ENCODE measurements at regions not wholly inside any gene's neighbourhood (a gene's known extent, or its start where the extent isn't known, plus 50 kb on each side); places are given as distances from the start of the nearest gene placed in this dataset.

DNA sequence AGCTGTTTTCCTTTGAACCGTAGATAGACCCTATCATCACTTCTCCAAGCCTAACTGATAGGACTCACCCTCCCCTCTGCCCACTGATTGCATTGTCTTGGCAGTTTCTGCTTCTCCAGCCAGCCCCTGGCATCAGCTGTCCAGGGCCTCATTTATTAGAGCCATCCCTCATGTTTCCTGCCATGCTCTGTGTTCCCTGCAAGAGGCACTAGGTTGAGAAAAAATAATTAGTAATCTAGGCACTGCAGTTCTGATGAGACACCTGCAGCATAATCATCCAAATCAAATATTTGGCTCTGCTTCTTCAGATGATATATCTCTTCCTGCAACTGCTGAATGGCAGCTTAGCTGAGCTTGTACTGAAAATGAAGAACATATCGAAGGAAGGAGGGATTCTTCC is 303.0 kb upstream of the TLE4 start:
- TF ChIP-seq POLR2A (IDR thresholded peaks at IDR 0.05; ENCODE audit: low read depth, low read length) (no peak), JUN (IDR thresholded peaks at IDR 0.05; ENCODE audit: borderline replicate concordance, insufficient read depth, insufficient read length, low read depth) (no peak), GATA2 (IDR thresholded peaks at IDR 0.05; ENCODE audit: insufficient read depth, insufficient read length, low read depth, low read length) (no peak), EZH2 (IDR thresholded peaks at IDR 0.05; ENCODE audit: borderline replicate concordance, low read depth, low read length, severe bottlenecking) (no peak), POLR2AphosphoS5 (IDR thresholded peaks at IDR 0.05; ENCODE audit: insufficient read depth, low read depth, low read length) (no peak), FOS (IDR thresholded peaks at IDR 0.05; ENCODE audit: borderline replicate concordance, insufficient read depth, low read length) (no peak)
- TF ChIP-seq, protein P1, sequence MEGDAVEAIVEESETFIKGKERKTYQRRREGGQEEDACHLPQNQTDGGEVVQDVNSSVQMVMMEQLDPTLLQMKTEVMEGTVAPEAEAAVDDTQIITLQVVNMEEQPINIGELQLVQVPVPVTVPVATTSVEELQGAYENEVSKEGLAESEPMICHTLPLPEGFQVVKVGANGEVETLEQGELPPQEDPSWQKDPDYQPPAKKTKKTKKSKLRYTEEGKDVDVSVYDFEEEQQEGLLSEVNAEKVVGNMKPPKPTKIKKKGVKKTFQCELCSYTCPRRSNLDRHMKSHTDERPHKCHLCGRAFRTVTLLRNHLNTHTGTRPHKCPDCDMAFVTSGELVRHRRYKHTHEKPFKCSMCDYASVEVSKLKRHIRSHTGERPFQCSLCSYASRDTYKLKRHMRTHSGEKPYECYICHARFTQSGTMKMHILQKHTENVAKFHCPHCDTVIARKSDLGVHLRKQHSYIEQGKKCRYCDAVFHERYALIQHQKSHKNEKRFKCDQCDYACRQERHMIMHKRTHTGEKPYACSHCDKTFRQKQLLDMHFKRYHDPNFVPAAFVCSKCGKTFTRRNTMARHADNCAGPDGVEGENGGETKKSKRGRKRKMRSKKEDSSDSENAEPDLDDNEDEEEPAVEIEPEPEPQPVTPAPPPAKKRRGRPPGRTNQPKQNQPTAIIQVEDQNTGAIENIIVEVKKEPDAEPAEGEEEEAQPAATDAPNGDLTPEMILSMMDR (IDR thresholded peaks at IDR 0.05; ENCODE audit: extremely low read depth in 1 of 2, insufficient read depth in 1 of 2, low read depth in 1 of 2, low read length in 2 of 2): no peak
- TF ChIP-seq, protein P2, sequence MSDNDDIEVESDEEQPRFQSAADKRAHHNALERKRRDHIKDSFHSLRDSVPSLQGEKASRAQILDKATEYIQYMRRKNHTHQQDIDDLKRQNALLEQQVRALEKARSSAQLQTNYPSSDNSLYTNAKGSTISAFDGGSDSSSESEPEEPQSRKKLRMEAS (IDR thresholded peaks at IDR 0.05; ENCODE audit: insufficient read depth, insufficient read length): no peak
